AG04450 (cell line): ENCODE measurements at regions not wholly inside any gene's neighbourhood (a gene's known extent, or its start where the extent isn't known, plus 50 kb on each side); places are given as distances from the start of the nearest gene placed in this dataset.
A peak's percentile ranks its signal among the peaks of the same experiment; 100 is the strongest.

ENCODE experiments used
- CTCF ChIA-PET: fragments of 300-600, 350-600 bp; formaldehyde crosslinking; extraction: SDS; loops from one replicate; lab custom pipeline; 2022; ENCODE audit warnings: antibody characterized with exemption, inconsistent platforms; lab: Charles Lee
- POLR2A ChIA-PET: fragments of 350-600 bp; formaldehyde crosslinking; extraction: SDS; loops from one replicate; lab custom pipeline; 2021; ENCODE audit warnings: antibody characterized with exemption, inconsistent platforms; lab: Yijun Ruan, JAX
- DNase-seq: peaks from one replicate; pipeline ENCODE4 v3.0.0-alpha.2; 2011; ENCODE audit warnings: low read depth, low spot score
- H3K27ac ChIP-seq: one replicate; pipeline ENCODE4 v1.5.1; 2012; ENCODE audit warnings: low read depth, low read length, control low read depth
- H3K27me3 ChIP-seq: one replicate; pipeline ENCODE4 v1.6.0; 2012; ENCODE audit warnings: low read length; ENCODE audit not compliant: control insufficient read depth, insufficient read depth
- H3K4me3 ChIP-seq: 2 replicates; pipeline ENCODE4 v1.5.1; 2011; ENCODE audit warnings: mild to moderate bottlenecking, low read depth, low read length, control low read depth
- H3K9me3 ChIP-seq: 2 replicates; pipeline ENCODE4 v1.5.1; 2012; ENCODE audit warnings: low read length; ENCODE audit not compliant: control insufficient read depth, insufficient read depth
- TF ChIP-seq, protein P1 (sequence below): IDR thresholded peaks from 2 replicates; pipeline ENCODE4 v1.5.1; 2011; ENCODE audit warnings: low read depth, low read length, control low read depth, inconsistent platforms

- Histone ChIP-seq H3K27me3 (no peaks in the 10 kb centered on the region), H3K9me3 (no peaks in the 10 kb centered on the region), H3K4me3 (no peak overlapping the region), H3K27ac (no peak overlapping the region)
- DNase-seq: no peak
- TF ChIP-seq, protein P1, sequence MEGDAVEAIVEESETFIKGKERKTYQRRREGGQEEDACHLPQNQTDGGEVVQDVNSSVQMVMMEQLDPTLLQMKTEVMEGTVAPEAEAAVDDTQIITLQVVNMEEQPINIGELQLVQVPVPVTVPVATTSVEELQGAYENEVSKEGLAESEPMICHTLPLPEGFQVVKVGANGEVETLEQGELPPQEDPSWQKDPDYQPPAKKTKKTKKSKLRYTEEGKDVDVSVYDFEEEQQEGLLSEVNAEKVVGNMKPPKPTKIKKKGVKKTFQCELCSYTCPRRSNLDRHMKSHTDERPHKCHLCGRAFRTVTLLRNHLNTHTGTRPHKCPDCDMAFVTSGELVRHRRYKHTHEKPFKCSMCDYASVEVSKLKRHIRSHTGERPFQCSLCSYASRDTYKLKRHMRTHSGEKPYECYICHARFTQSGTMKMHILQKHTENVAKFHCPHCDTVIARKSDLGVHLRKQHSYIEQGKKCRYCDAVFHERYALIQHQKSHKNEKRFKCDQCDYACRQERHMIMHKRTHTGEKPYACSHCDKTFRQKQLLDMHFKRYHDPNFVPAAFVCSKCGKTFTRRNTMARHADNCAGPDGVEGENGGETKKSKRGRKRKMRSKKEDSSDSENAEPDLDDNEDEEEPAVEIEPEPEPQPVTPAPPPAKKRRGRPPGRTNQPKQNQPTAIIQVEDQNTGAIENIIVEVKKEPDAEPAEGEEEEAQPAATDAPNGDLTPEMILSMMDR: no peak
- ChIA-PET POLR2A (no interaction called here), CTCF (no interaction called here)
Measured at GRCh38 chr4:111618908-111619307, 526.3 kb upstream of the FAM241A start.

GRCh38 chr4:111628437-111628836 lies 516.8 kb upstream of the FAM241A start:
- POLR2A ChIA-PET: no interaction called here
- CTCF ChIA-PET: interaction anchor here (1.5 kb wide), 1 partner anchor 346 kb away, joined by 11 read pairs; no protein-coding TSS in a partner anchor
- Histone ChIP-seq H3K27me3 (no peaks in the 10 kb centered on the region), H3K4me3 (no peak overlapping the region), H3K27ac (no peak overlapping the region), H3K9me3 (peaks cover 3% of the 10 kb centered on the region; the same call in 1 of the 2 replicates)
- DNase-seq: no peak
- TF ChIP-seq, protein P1: no peak

- H3K4me3 ChIP-seq: no peak overlapping the region
- H3K9me3 ChIP-seq: peaks cover 3% of the 10 kb centered on the region; the same call in 1 of the 2 replicates
- no peaks in the 10 kb centered on the region for H3K27me3 ChIP-seq
- DNase-seq: no peak
- H3K27ac ChIP-seq: no peak overlapping the region
- ChIA-PET CTCF (interaction anchor here (0.6 to 2.3 kb wide), 5 partner anchors 21 to 1418 kb away, joined by 3 to 11 read pairs (median 7); no protein-coding TSS in a partner anchor), POLR2A (no interaction called here)
- TF ChIP-seq, protein P1: peak; percentile 56
Measured at GRCh38 chr4:111630705-111631104, 514.5 kb upstream of the FAM241A start.

- ChIA-PET POLR2A (no interaction called here), CTCF (interaction anchor here (0.6 to 2.6 kb wide), 16 partner anchors 10 to 1008 kb away, joined by 3 to 18 read pairs (median 3); no protein-coding TSS in a partner anchor)
- no peaks in the 10 kb centered on the region for H3K27me3 ChIP-seq
- H3K4me3 ChIP-seq: no peak overlapping the region
- TF ChIP-seq, protein P1: peak; percentile 60
- peaks cover 3% of the 10 kb centered on the region; the same call in 1 of the 2 replicates for H3K9me3 ChIP-seq
- H3K27ac ChIP-seq: no peak overlapping the region
- DNase-seq: no peak
Measured at GRCh38 chr4:111631215-111631999, 513.8 kb upstream of the FAM241A start.

DNA sequence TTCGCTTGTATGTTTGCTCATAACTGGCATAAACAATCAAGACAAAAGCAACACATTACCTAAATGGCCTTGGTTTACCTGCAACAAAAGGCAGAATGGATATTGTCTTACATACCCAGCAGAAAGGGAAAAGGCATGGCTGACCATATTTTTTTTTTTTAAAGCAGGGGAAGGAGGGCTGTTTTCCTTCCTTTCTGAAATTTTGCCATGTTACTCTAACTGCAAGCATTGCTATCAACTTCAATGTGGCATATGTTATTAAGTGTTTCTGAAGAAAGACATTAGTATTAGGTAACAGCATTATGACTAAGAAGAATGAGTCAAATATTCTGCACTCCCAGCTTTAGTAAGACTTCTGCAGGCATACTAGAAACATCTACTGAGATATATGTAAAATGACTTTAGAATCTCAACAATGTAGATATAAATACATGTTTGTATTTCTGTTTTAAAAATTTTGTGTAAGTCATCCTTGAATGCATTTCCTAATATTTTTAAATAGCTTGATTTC lies 512.6 kb upstream of the FAM241A start:
- TF ChIP-seq, protein P1: no peak
- CTCF ChIA-PET: interaction anchor here (0.6 to 2.6 kb wide), 7 partner anchors 9 to 999 kb away, joined by 3 to 18 read pairs (median 4); no protein-coding TSS in a partner anchor
- no peak overlapping the region for H3K4me3 ChIP-seq
- no peak overlapping the region for H3K27ac ChIP-seq
- no peaks in the 10 kb centered on the region for H3K27me3 ChIP-seq
- peaks cover 3% of the 10 kb centered on the region; the same call in 1 of the 2 replicates for H3K9me3 ChIP-seq
- POLR2A ChIA-PET: no interaction called here
- DNase-seq: no peak
